Left lobe of liver (tissue), 2 donors: ENCODE measurements at regions not wholly inside any gene's neighbourhood (a gene's known extent, or its start where the extent isn't known, plus 50 kb on each side); places are given as distances from the start of the nearest gene placed in this dataset.
"Not testable (repeated sequence)": the region's sequence is repeated elsewhere in the genome, so short reads cannot be mapped to it uniquely, and the experiment has no call there.

ENCODE experiments used
- ATAC-seq: fragments of 200-7000 bp; cut with Tn5 transposase; one replicate; pipeline ENCODE4 v1.9.1; 2020; ENCODE audit warnings: mild to moderate bottlenecking, moderate library complexity
- DNase-seq: peaks from one replicate; pipeline ENCODE4 v3.0.0-alpha.2; 2020; ENCODE audit warnings: low spot score
- donor health status: DM: no; HTN: no; CAD: no; lungs with moderate emphysema.
- donor health status: DM: no; HTN: yes; CAD: no.

GRCh38 chr10:26952094-26952493 is 91.3 kb upstream of the ABI1 start:
- ATAC-seq = no peak
- DNase-seq = no peak

GRCh38 chr10:26951650-26952049 is 90.9 kb upstream of the ABI1 start:
- ATAC-seq (no peak), DNase-seq (no peak)

- no peak for DNase-seq
- ATAC-seq = no peak
Observed at GRCh38 chr10:26950934-26951333, 90.2 kb upstream of the ABI1 start.

- ATAC-seq (no peak), DNase-seq (no peak)
Observed at GRCh38 chr10:26946102-26946811, 85.5 kb upstream of the ABI1 start.

- ATAC-seq (no peak), DNase-seq (no peak)
Observed at GRCh38 chr10:26944261-26944882, 83.6 kb upstream of the ABI1 start.

GRCh38 chr10:26939962-26940354 is 79.2 kb upstream of the ABI1 start:
- ATAC-seq (no peak), DNase-seq (no peak)

GRCh38 chr10:26939290-26939961 is 78.7 kb upstream of the ABI1 start:
- DNase-seq = no peak

GRCh38 chr10:26938578-26938977 is 77.8 kb upstream of the ABI1 start:
- ATAC-seq = no peak
- DNase-seq = no peak

More at GRCh38 chr10:26939290-26939961, 78.7 kb upstream of the ABI1 start:
- no peak for ATAC-seq

GRCh38 chr10:26937371-26937770 is 76.6 kb upstream of the ABI1 start:
- no peak for DNase-seq
- no peak for ATAC-seq

- not testable (repeated sequence) for ATAC-seq, DNase-seq
Observed at GRCh38 chr10:26934190-26934589, 73.4 kb upstream of the ABI1 start.

- DNase-seq (no peak), ATAC-seq (no peak)
Observed at GRCh38 chr10:26932576-26932975, 71.8 kb upstream of the ABI1 start.

- DNase-seq (no peak), ATAC-seq (peak; percentile 23)
Observed at GRCh38 chr10:26931223-26931622, 70.5 kb upstream of the ABI1 start.

GRCh38 chr10:26922824-26923223 is 62.1 kb upstream of the ABI1 start:
- ATAC-seq, DNase-seq: not testable (repeated sequence)

- DNase-seq, ATAC-seq: not testable (repeated sequence)
Observed at GRCh38 chr10:26919156-26919860, 58.5 kb upstream of the ABI1 start.

- DNase-seq = no peak
- ATAC-seq = no peak
Observed at GRCh38 chr10:26914898-26915297, 54.1 kb upstream of the ABI1 start.

GRCh38 chr10:26911811-26912461 is 51.2 kb upstream of the ABI1 start:
- DNase-seq = no peak
- ATAC-seq = no peak
